Trophoblast cell (in vitro differentiated cells and primary cell): ENCODE measurements at regions not wholly inside any gene's neighbourhood (a gene's known extent, or its start where the extent isn't known, plus 50 kb on each side); places are given as distances from the start of the nearest gene placed in this dataset.
"Not testable (repeated sequence)": the region's sequence is repeated elsewhere in the genome, so short reads cannot be mapped to it uniquely, and the experiment has no call there.

Experiments
- DNase-seq, 2 donors: peaks; one replicate each; pipeline ENCODE4 v3.0.0-alpha.2; 2016
- H2AFZ ChIP-seq: 2 replicates; pipeline ENCODE4 v1.6.1; 2013; ENCODE audit warnings: low read length, moderate library complexity, mild to moderate bottlenecking; ENCODE audit not compliant: insufficient read depth, poor library complexity
- H2AK5ac ChIP-seq: 2 replicates; pipeline ENCODE4 v1.6.1; 2013; ENCODE audit warnings: mild to moderate bottlenecking, low read length
- H2BK120ac ChIP-seq: 2 replicates; pipeline ENCODE4 v1.6.1; 2013; ENCODE audit warnings: low read length, mild to moderate bottlenecking, moderate library complexity; ENCODE audit not compliant: insufficient read depth, poor library complexity
- H2BK12ac ChIP-seq: 2 replicates; pipeline ENCODE4 v1.6.1; 2013; ENCODE audit warnings: mild to moderate bottlenecking, low read length, moderate library complexity
- H2BK5ac ChIP-seq: 2 replicates; pipeline ENCODE4 v1.6.1; 2013; ENCODE audit warnings: low read length, low read depth, moderate library complexity, mild to moderate bottlenecking; ENCODE audit not compliant: poor library complexity
- H3K14ac ChIP-seq: 2 replicates; pipeline ENCODE4 v1.6.1; 2013; ENCODE audit warnings: mild to moderate bottlenecking, low read length
- H3K18ac ChIP-seq: 2 replicates; pipeline ENCODE4 v1.6.1; 2013; ENCODE audit warnings: mild to moderate bottlenecking, low read length
- H3K23ac ChIP-seq: 2 replicates; pipeline ENCODE4 v1.6.1; 2013; ENCODE audit warnings: low read length
- H3K27ac ChIP-seq: 2 replicates; pipeline ENCODE4 v1.5.1; 2013; ENCODE audit warnings: low read depth, mild to moderate bottlenecking, inconsistent platforms, low read length, moderate library complexity
- H3K27me3 ChIP-seq: 2 replicates; pipeline ENCODE4 v1.6.1; 2013; ENCODE audit warnings: inconsistent platforms, mild to moderate bottlenecking, low read length, moderate library complexity; ENCODE audit not compliant: insufficient read depth
- H3K36me3 ChIP-seq, 2 experiments: 1 replicate in 1 of 2; 2 replicates in 1 of 2; pipeline ENCODE4 v1.6.1; 2013; ENCODE audit warnings: low read length in 2 of 2, mild to moderate bottlenecking in 2 of 2, moderate library complexity in 1 of 2; ENCODE audit not compliant: insufficient read depth in 2 of 2, control insufficient read depth in 1 of 2
- H3K4ac ChIP-seq: 2 replicates; pipeline ENCODE4 v1.6.1; 2013; ENCODE audit warnings: low read depth, mild to moderate bottlenecking, low read length, moderate library complexity
- H3K4me1 ChIP-seq, 2 experiments: 1 replicate in 1 of 2; 2 replicates in 1 of 2; pipeline ENCODE4 v1.6.1; 2013; ENCODE audit warnings: low read length in 2 of 2, mild to moderate bottlenecking in 2 of 2, moderate library complexity in 1 of 2; ENCODE audit not compliant: insufficient read depth in 2 of 2, control insufficient read depth in 1 of 2
- H3K4me2 ChIP-seq: 2 replicates; pipeline ENCODE4 v1.6.1; 2013; ENCODE audit warnings: inconsistent platforms, mild to moderate bottlenecking, low read length, moderate library complexity
- H3K4me3 ChIP-seq: 2 replicates; pipeline ENCODE4 v1.5.1; 2013; ENCODE audit warnings: mild to moderate bottlenecking, low read depth, low read length, inconsistent platforms
- H3K79me1 ChIP-seq: one replicate; pipeline ENCODE4 v1.6.1; 2013; ENCODE audit warnings: low read length
- H3K79me2 ChIP-seq: 2 replicates; pipeline ENCODE4 v1.6.1; 2013; ENCODE audit warnings: low read length, mild to moderate bottlenecking; ENCODE audit not compliant: control insufficient read depth, insufficient read depth, poor library complexity
- H3K9ac ChIP-seq: 2 replicates; pipeline ENCODE4 v1.6.1; 2013; ENCODE audit warnings: mild to moderate bottlenecking, low read length
- H3K9me3 ChIP-seq: 2 replicates; pipeline ENCODE4 v1.6.1; 2013; ENCODE audit warnings: low read depth, mild to moderate bottlenecking, control low read depth, inconsistent platforms, low read length; ENCODE audit not compliant: insufficient read depth
- H4K12ac ChIP-seq: 2 replicates; pipeline ENCODE4 v1.6.1; 2013; ENCODE audit warnings: low read depth, mild to moderate bottlenecking, low read length, moderate library complexity
- H4K8ac ChIP-seq: 2 replicates; pipeline ENCODE4 v1.6.1; 2013; ENCODE audit warnings: low read depth, mild to moderate bottlenecking, low read length, moderate library complexity
- H4K91ac ChIP-seq: one replicate; pipeline ENCODE4 v1.6.1; 2013; ENCODE audit warnings: low read depth, mild to moderate bottlenecking, low read length, moderate library complexity
- WGBS: extraction: QIAGEN DNeasy Blood & Tissue Kit; methylation state at CpG from one replicate; pipeline ENCODE4 v1.1.7; 2013; ENCODE audit warnings: missing lambda C conversion rate; ENCODE audit not compliant: insufficient read length, insufficient coverage; ENCODE audit errors: extremely low coverage; 5-methylcytosine and 5-hydroxymethylcytosine counted together

GRCh38 chr2:160615706-160616105 lies 122.1 kb upstream of the RBMS1 start:
- Histone ChIP-seq H4K8ac (no peak overlapping the region), H2AK5ac (no peak overlapping the region), H2BK12ac (no peak overlapping the region), H2BK120ac (no peak overlapping the region), H3K27me3 (no peaks in the 10 kb centered on the region), H3K23ac (no peak overlapping the region), H4K12ac (no peak overlapping the region), H3K79me2 (no peaks in the 10 kb centered on the region), H3K18ac (no peak overlapping the region), H3K4ac (no peak overlapping the region), H3K9ac (no peak overlapping the region), H3K14ac (no peak overlapping the region), H3K27ac (no peak overlapping the region), H3K36me3 (no peaks in the 10 kb centered on the region), H3K4me2 (no peak overlapping the region), H3K4me3 (no peak overlapping the region), H3K79me1 (peaks cover 2% of the 10 kb centered on the region), H2BK5ac (no peak overlapping the region), H2AFZ (no peak overlapping the region), H3K9me3 (no peaks in the 10 kb centered on the region), H4K91ac (no peak overlapping the region), H3K4me1 (peaks cover 3 to 4% of the 10 kb centered on the region in 2 experiments)
- WGBS = no CpG with 5 or more reads among the region's 2 CpGs
- DNase-seq = no peak

DNA sequence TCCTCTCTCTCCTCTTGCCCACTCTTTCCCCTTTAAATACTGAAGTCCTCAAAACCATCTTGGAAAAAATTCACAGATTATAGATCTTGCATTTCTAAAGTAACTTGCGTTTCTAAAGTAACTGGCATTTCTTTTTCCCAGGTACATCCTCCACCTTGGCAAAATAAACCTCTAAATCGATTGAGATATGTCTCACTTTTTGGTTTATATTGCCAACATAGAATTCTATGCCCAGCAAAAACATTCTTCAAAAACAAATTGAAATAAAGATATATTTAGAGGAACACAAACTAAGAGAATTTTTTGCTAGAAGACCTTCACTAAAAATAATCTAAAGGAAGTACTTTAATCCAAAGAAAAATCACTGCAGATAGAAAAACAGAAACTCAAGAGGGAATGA lies 122.5 kb upstream of the RBMS1 start:
- no peaks in the 10 kb centered on the region for H3K36me3 ChIP-seq
- no peak overlapping the region for H3K27ac ChIP-seq
- H2AK5ac ChIP-seq = no peak overlapping the region
- H3K27me3 ChIP-seq = no peaks in the 10 kb centered on the region
- no peak overlapping the region for H4K8ac ChIP-seq
- H4K91ac ChIP-seq = no peak overlapping the region
- H3K4me2 ChIP-seq = no peak overlapping the region
- H3K4me1 ChIP-seq = peaks cover 3 to 4% of the 10 kb centered on the region in 2 experiments
- no peak overlapping the region for H3K9ac ChIP-seq
- H3K14ac ChIP-seq = no peak overlapping the region
- H2BK12ac ChIP-seq = no peak overlapping the region
- no peak for DNase-seq
- H3K9me3 ChIP-seq = no peaks in the 10 kb centered on the region
- H3K4me3 ChIP-seq = no peak overlapping the region
- no peaks in the 10 kb centered on the region for H3K79me2 ChIP-seq
- no peak overlapping the region for H3K18ac ChIP-seq
- no peak overlapping the region for H4K12ac ChIP-seq
- no peak overlapping the region for H2BK5ac ChIP-seq
- no CpG with 5 or more reads among the region's 2 CpGs for WGBS
- H3K23ac ChIP-seq = no peak overlapping the region
- no peak overlapping the region for H3K4ac ChIP-seq
- H3K79me1 ChIP-seq = peaks cover 2% of the 10 kb centered on the region
- no peak overlapping the region for H2AFZ ChIP-seq
- no peak overlapping the region for H2BK120ac ChIP-seq

DNA sequence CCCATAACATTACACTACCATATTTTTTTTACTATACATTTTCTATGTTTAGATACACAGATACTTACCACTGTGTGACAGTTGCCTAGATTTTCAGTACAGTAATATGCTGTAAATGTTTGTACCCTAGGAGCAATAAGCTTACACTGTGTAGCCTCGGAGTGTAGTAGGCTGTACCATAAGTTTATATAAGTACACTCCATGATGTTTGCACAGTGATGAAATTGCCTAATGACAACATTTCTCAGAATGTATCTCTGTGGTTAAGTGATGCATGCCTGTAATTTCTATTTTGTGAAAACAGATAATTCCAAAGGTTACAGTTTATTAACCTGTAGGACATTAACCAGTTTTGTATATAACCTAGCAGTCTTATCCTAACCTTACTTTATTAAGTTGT lies 128.1 kb upstream of the RBMS1 start:
- no CpG with 5 or more reads among the region's 1 CpG for WGBS
- no peak overlapping the region for H2AFZ ChIP-seq
- no peak overlapping the region for H3K4me2 ChIP-seq
- H3K14ac ChIP-seq = no peak overlapping the region
- no peak overlapping the region for H4K91ac ChIP-seq
- no peak overlapping the region for H4K12ac ChIP-seq
- no peak overlapping the region for H3K18ac ChIP-seq
- H3K79me2 ChIP-seq = no peaks in the 10 kb centered on the region
- H2BK5ac ChIP-seq = no peak overlapping the region
- H3K27ac ChIP-seq = no peak overlapping the region
- H3K36me3 ChIP-seq = no peaks in the 10 kb centered on the region
- no peak for DNase-seq
- no peaks in the 10 kb centered on the region for H3K9me3 ChIP-seq
- no peak overlapping the region for H2BK12ac ChIP-seq
- H3K4me3 ChIP-seq = no peak overlapping the region
- no peak overlapping the region for H3K4ac ChIP-seq
- no peak overlapping the region for H3K23ac ChIP-seq
- H3K9ac ChIP-seq = no peak overlapping the region
- H3K79me1 ChIP-seq = no peaks in the 10 kb centered on the region
- H4K8ac ChIP-seq = no peak overlapping the region
- no peaks in the 10 kb centered on the region for H3K27me3 ChIP-seq
- H2AK5ac ChIP-seq = no peak overlapping the region
- H3K4me1 ChIP-seq = peaks cover 0 to 2% of the 10 kb centered on the region in 2 experiments
- H2BK120ac ChIP-seq = no peak overlapping the region

DNA sequence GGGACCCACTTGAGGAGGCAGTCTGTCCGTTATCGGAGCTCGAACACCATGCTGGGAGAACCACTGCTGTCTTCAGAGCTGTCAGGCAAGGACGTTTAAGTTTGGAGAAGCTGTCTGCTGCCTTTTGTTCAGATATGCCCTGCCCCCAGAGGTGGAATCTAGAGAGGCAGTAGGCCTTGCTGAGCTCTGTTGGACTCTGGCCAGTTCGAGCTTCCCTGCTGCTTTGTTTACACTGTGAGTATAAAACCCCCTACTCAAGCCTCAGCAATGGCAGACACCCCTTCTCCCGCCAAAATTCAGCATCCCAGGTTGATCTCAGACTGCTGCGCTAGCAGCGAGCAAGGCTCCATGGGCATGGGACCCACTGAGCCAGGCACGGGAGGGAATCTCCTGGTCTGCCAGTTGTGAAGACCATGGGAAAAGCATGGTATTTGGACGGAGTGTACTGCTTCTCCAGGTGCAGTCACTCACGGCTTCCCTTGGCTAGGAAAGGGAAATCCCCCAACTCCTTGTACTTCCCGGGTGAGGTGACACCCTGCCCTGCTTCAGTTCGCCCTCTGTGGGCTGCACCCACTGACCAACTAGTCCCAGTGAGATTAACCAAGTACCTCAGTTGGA lies 134.5 kb upstream of the RBMS1 start:
- H3K23ac ChIP-seq, H3K79me2 ChIP-seq, H2BK12ac ChIP-seq, H4K91ac ChIP-seq, H2BK5ac ChIP-seq, H2AK5ac ChIP-seq, H3K79me1 ChIP-seq, H3K18ac ChIP-seq, H2BK120ac ChIP-seq, H3K14ac ChIP-seq, H3K9ac ChIP-seq, H3K27me3 ChIP-seq, H4K12ac ChIP-seq, H4K8ac ChIP-seq, H3K4ac ChIP-seq, H3K4me3 ChIP-seq, H3K36me3 ChIP-seq, H3K4me2 ChIP-seq, H3K4me1 ChIP-seq, H2AFZ ChIP-seq, H3K9me3 ChIP-seq, H3K27ac ChIP-seq, DNase-seq: not testable (repeated sequence)
- no CpG with 5 or more reads among the region's 13 CpGs for WGBS
